Activated CD4-positive, alpha-beta T cell treated with anti-CD3 and anti-CD28 coated beads, Interleukin-2, amount 10 ng/mL, durations not matched to agents 7 days and 5 days (primary cell): ENCODE measurements at regions not wholly inside any gene's neighbourhood (a gene's known extent, or its start where the extent isn't known, plus 50 kb on each side); places are given as distances from the start of the nearest gene placed in this dataset.
"Not testable (repeated sequence)": the region's sequence is repeated elsewhere in the genome, so short reads cannot be mapped to it uniquely, and the experiment has no call there.

ENCODE experiments used
- CTCF ChIA-PET: fragments of 350-600 bp; sonication (Branson Sonifier 250); formaldehyde crosslinking; loops from one replicate; lab custom pipeline; 2021; ENCODE audit warnings: antibody characterized with exemption; lab: Charles Lee
- POLR2A ChIA-PET: fragments of 350-600 bp; sonication (Branson Sonifier 250); formaldehyde crosslinking; loops from one replicate; lab custom pipeline; 2021; ENCODE audit warnings: antibody characterized with exemption; lab: Charles Lee
- DNase-seq: peaks from one replicate; pipeline ENCODE4 v3.0.0-alpha.2; 2020
- H3K27ac Mint-ChIP-seq: one replicate; pipeline ENCODE4 v1.8.0; 2021; ENCODE audit warnings: mild to moderate bottlenecking, moderate library complexity, mixed read lengths
- H3K27me3 Mint-ChIP-seq: one replicate; pipeline ENCODE4 v1.8.0; 2021; ENCODE audit warnings: mixed read lengths
- H3K36me3 Mint-ChIP-seq: one replicate; pipeline ENCODE4 v1.8.0; 2021; ENCODE audit warnings: low read depth, mixed read lengths
- H3K4me1 Mint-ChIP-seq: one replicate; pipeline ENCODE4 v1.8.0; 2021; ENCODE audit warnings: mixed read lengths
- H3K4me3 Mint-ChIP-seq: one replicate; pipeline ENCODE4 v1.8.0; 2021; ENCODE audit warnings: mild to moderate bottlenecking, moderate library complexity, mixed read lengths
- H3K9me3 Mint-ChIP-seq: one replicate; pipeline ENCODE4 v1.8.0; 2021; ENCODE audit warnings: mixed read lengths

- CTCF ChIA-PET, H3K4me1 Mint-ChIP-seq, H3K4me3 Mint-ChIP-seq, H3K27me3 Mint-ChIP-seq, H3K36me3 Mint-ChIP-seq, DNase-seq, H3K9me3 Mint-ChIP-seq, POLR2A ChIA-PET, H3K27ac Mint-ChIP-seq: not testable (repeated sequence)
Observed at GRCh38 chr16:5221831-5222230, 124.2 kb upstream of the EEF2KMT start.

DNA sequence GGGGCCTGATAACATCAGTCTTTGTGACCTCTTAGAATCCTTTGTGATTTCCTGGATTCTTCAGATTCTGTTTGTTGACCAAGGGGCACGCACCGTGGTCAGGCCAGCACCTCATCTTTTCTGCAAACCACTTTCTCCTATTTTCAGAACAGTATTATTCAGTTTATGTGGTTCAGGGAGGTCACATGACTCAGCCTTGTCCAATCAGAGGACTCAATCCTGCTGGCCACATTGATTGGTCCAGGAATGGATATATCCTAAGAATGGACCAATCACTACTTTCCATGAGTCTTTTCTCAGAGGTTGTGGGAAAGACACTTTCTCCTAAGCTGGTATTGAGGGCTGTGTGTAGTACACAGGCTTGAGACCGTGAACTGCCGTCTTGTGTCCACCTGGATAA, 123.1 kb upstream of the EEF2KMT start:
- H3K9me3 Mint-ChIP-seq: no peaks in the 10 kb centered on the region

DNA sequence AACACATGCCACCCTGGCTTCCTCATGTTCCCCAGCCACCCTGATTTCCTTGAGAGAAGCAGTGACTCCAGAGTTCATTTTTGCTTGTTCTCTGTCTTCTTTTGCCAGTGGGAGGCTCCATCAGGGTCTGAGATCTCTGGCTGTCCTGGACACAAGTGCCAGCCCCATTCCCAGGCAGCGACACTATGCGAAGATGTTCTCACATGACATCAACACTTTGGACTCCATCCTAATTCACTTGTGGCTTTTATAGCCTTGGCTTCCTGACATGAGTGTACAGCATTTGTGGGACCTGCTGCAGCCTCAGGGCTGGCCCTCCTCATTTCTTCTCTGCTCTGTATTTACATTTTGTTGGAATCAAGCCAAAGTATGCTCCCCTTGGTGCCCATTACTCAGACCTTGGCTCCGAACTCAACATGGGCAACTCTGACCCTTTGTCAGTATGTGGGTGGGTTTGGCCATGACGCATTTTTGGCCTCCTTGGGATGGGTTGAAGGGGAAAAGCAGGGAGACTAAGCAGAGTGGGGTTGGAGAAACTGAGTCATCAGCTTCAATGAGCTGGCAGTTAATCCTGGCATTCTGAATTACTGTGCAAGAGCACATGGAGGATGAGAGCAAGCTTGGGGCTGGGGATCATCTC, 119.0 kb upstream of the EEF2KMT start:
- Mint-ChIP-seq H3K27me3 (no peaks in the 10 kb centered on the region), H3K9me3 (no peaks in the 10 kb centered on the region), H3K4me1 (no peaks in the 10 kb centered on the region), H3K4me3 (no peak overlapping the region), H3K36me3 (no peaks in the 10 kb centered on the region), H3K27ac (no peak overlapping the region)
- ChIA-PET POLR2A (no interaction called here), CTCF (no interaction called here)
- no peak for DNase-seq

More for the DNA sequence above, 123.1 kb upstream of the EEF2KMT start:
- H3K4me1 Mint-ChIP-seq: no peaks in the 10 kb centered on the region
- no peak for DNase-seq
- peaks cover 5% of the 10 kb centered on the region for H3K27me3 Mint-ChIP-seq
- ChIA-PET POLR2A (no interaction called here), CTCF (no interaction called here)
- no peak overlapping the region for H3K4me3 Mint-ChIP-seq
- no peaks in the 10 kb centered on the region for H3K36me3 Mint-ChIP-seq
- no peak overlapping the region for H3K27ac Mint-ChIP-seq

DNA sequence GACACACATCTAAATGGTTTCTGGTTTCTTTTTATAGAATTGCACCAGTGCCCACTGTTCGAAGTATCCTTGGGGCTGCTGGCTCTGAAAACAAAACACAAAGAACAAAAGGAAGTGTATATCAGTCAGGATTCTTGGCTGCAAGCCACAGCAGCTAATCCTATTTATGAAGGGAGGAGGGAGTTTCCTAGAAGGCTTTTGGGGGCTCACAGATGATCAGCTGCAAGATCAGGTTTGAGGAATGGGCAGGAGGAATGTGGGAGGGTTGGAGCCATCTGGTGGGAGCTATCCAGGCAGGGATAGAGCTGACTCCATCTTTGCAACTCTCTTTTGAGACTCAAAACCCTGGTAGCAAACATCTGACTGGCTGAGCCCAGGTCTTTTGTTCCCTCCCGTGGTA, 118.3 kb upstream of the EEF2KMT start:
- CTCF ChIA-PET: no interaction called here
- H3K4me3 Mint-ChIP-seq: no peak overlapping the region
- H3K36me3 Mint-ChIP-seq: no peaks in the 10 kb centered on the region
- no peaks in the 10 kb centered on the region for H3K4me1 Mint-ChIP-seq
- no peak overlapping the region for H3K27ac Mint-ChIP-seq
- POLR2A ChIA-PET: no interaction called here
- no peaks in the 10 kb centered on the region for H3K27me3 Mint-ChIP-seq
- no peak for DNase-seq
- no peaks in the 10 kb centered on the region for H3K9me3 Mint-ChIP-seq

GRCh38 chr16:5214466-5214865, 116.9 kb upstream of the EEF2KMT start:
- H3K27me3 Mint-ChIP-seq: no peaks in the 10 kb centered on the region
- H3K4me3 Mint-ChIP-seq: no peak overlapping the region
- H3K27ac Mint-ChIP-seq: no peak overlapping the region
- DNase-seq: no peak
- no peaks in the 10 kb centered on the region for H3K4me1 Mint-ChIP-seq
- ChIA-PET POLR2A (no interaction called here), CTCF (no interaction called here)
- H3K9me3 Mint-ChIP-seq: no peaks in the 10 kb centered on the region
- no peaks in the 10 kb centered on the region for H3K36me3 Mint-ChIP-seq

- CTCF ChIA-PET, H3K9me3 Mint-ChIP-seq, POLR2A ChIA-PET, H3K36me3 Mint-ChIP-seq, H3K27me3 Mint-ChIP-seq, H3K27ac Mint-ChIP-seq, H3K4me1 Mint-ChIP-seq, H3K4me3 Mint-ChIP-seq, DNase-seq: not testable (repeated sequence)
Observed at GRCh38 chr16:5212501-5212900, 114.9 kb upstream of the EEF2KMT start.

- H3K27ac Mint-ChIP-seq, H3K4me1 Mint-ChIP-seq, H3K36me3 Mint-ChIP-seq, H3K27me3 Mint-ChIP-seq, POLR2A ChIA-PET, DNase-seq, H3K9me3 Mint-ChIP-seq, H3K4me3 Mint-ChIP-seq: not testable (repeated sequence)
- CTCF ChIA-PET: interaction anchor here (0.6 kb wide), 1 partner anchor 143 kb away, joined by 5 read pairs; no protein-coding TSS in a partner anchor
Observed at GRCh38 chr16:5207862-5208498, 110.4 kb upstream of the EEF2KMT start.

DNA sequence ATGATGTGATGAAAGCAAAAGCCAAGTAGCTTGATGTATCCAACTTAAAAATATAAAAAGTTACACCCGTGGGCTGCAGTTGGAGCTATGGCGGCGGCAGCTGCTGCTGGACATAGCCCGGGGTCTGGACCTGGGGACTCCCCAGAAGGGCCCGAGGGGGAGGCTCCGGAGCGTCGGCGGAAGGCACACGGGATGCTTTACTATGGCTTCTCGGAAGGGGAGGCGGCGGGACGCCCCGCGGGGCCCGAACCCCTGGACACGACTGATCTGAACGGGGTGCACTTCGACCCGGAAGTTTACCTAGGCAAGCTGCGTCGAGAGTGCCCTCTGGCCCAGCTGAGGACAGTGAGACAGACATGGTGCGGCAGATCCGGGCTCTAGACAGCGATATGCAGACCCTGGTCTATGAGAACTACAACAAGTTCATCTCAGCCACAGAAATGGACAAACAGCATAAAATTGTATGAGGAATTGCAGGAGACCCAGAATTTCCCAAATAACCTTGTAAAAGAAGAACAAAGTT, 109.5 kb upstream of the EEF2KMT start:
- CTCF ChIA-PET: no interaction called here
- POLR2A ChIA-PET: no interaction called here
- Mint-ChIP-seq H3K27me3 (no peaks in the 10 kb centered on the region), H3K4me3 (no peak overlapping the region), H3K9me3 (peaks cover 3% of the 10 kb centered on the region), H3K36me3 (no peaks in the 10 kb centered on the region), H3K4me1 (no peaks in the 10 kb centered on the region), H3K27ac (no peak overlapping the region)
- DNase-seq: no peak

GRCh38 chr16:5206331-5206990, 108.9 kb upstream of the EEF2KMT start:
- Mint-ChIP-seq H3K4me1 (no peaks in the 10 kb centered on the region), H3K27me3 (no peaks in the 10 kb centered on the region), H3K27ac (no peak overlapping the region), H3K4me3 (no peak overlapping the region), H3K9me3 (peaks cover 3% of the 10 kb centered on the region), H3K36me3 (no peaks in the 10 kb centered on the region)
- no peak for DNase-seq
- POLR2A ChIA-PET: no interaction called here
- CTCF ChIA-PET: no interaction called here

GRCh38 chr16:5205361-5206040, 107.9 kb upstream of the EEF2KMT start:
- Mint-ChIP-seq H3K4me1 (no peaks in the 10 kb centered on the region), H3K9me3 (peaks cover 3% of the 10 kb centered on the region), H3K4me3 (no peak overlapping the region), H3K27me3 (no peaks in the 10 kb centered on the region), H3K27ac (no peak overlapping the region), H3K36me3 (no peaks in the 10 kb centered on the region)
- POLR2A ChIA-PET: no interaction called here
- CTCF ChIA-PET: no interaction called here
- DNase-seq: no peak

- H3K36me3 Mint-ChIP-seq, H3K27me3 Mint-ChIP-seq, H3K4me1 Mint-ChIP-seq, POLR2A ChIA-PET, H3K27ac Mint-ChIP-seq, CTCF ChIA-PET, H3K4me3 Mint-ChIP-seq, H3K9me3 Mint-ChIP-seq, DNase-seq: not testable (repeated sequence)
Observed at GRCh38 chr16:5203675-5204074, 106.1 kb upstream of the EEF2KMT start.

DNA sequence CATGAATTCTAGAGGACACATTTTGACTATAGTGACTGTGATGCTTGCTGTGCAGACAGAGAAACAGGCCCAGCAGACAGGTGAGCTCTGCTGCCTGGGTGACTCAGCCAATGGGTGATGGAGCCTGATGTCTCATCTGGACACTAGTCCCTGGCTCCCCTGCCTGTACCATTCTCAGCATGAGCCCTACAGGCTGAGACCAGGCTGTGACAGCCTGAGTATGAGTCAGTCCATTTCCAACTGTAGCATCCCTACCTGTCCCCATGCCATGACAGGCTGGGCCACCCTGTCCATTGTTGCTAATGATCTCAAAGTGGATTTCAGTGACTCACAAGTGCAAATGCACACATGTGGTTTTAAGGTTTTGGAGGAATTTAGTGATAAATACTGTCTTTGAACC, 102.5 kb upstream of the EEF2KMT start:
- Mint-ChIP-seq H3K27ac (no peak overlapping the region), H3K27me3 (no peaks in the 10 kb centered on the region), H3K9me3 (no peaks in the 10 kb centered on the region), H3K36me3 (no peaks in the 10 kb centered on the region), H3K4me3 (no peak overlapping the region), H3K4me1 (no peaks in the 10 kb centered on the region)
- POLR2A ChIA-PET: no interaction called here
- DNase-seq: no peak
- CTCF ChIA-PET: no interaction called here

GRCh38 chr16:5196204-5196603, 98.6 kb upstream of the EEF2KMT start:
- Mint-ChIP-seq H3K4me3 (no peak overlapping the region), H3K9me3 (no peaks in the 10 kb centered on the region), H3K4me1 (no peaks in the 10 kb centered on the region), H3K27me3 (no peaks in the 10 kb centered on the region), H3K36me3 (no peaks in the 10 kb centered on the region), H3K27ac (no peak overlapping the region)
- ChIA-PET CTCF (no interaction called here), POLR2A (no interaction called here)
- DNase-seq: no peak
